HAP-1 (cell line): ENCODE measurements at regions not wholly inside any gene's neighbourhood (a gene's known extent, or its start where the extent isn't known, plus 50 kb on each side); places are given as distances from the start of the nearest gene placed in this dataset.

ENCODE experiments used
- DNase-seq, 2 experiments: peaks; one replicate each; pipeline ENCODE4 v3.0.0-alpha.2; 2016 to 2020; ENCODE audit warnings: low spot score in 2 of 2
- H3K27me3 ChIP-seq: fragments of 250-450 bp; sonication (Bioruptor Pico); 2 replicates; pipeline ENCODE4 v1.5.1; 2020; ENCODE audit warnings: low read depth, mild to moderate bottlenecking, moderate library complexity
- H3K36me3 ChIP-seq: fragments of 250-450 bp; sonication (Bioruptor Pico); replicated peaks from 2 replicates; pipeline ENCODE4 v1.5.1; 2020; ENCODE audit warnings: mild to moderate bottlenecking
- H3K4me1 ChIP-seq: fragments of 250-450 bp; sonication (Bioruptor Pico); 2 replicates; pipeline ENCODE4 v1.5.1; 2020; ENCODE audit warnings: mild to moderate bottlenecking
- H3K4me3 ChIP-seq: fragments of 250-450 bp; sonication (Bioruptor Pico); 2 replicates; pipeline ENCODE4 v1.5.1; 2020; ENCODE audit warnings: mild to moderate bottlenecking, moderate library complexity
- H3K9me3 ChIP-seq: fragments of 250-450 bp; sonication (Bioruptor Pico); 2 replicates; pipeline ENCODE4 v1.5.1; 2020; ENCODE audit warnings: mild to moderate bottlenecking, moderate library complexity
- in situ Hi-C: fragments of 300-500 bp; cut with MboI; formaldehyde crosslinking; loops from 3 replicates; pipeline ENCODE4 v1.14.3; 2020; ENCODE audit warnings: low sequenced_read_pairs, inconsistent platforms, mixed read lengths

- no peak overlapping the region for H3K4me3 ChIP-seq
- DNase-seq: no peak
- no peaks in the 10 kb centered on the region for H3K36me3 ChIP-seq
- no peaks in the 10 kb centered on the region for H3K27me3 ChIP-seq
- H3K4me1 ChIP-seq: no peaks in the 10 kb centered on the region
- H3K9me3 ChIP-seq: no peaks in the 10 kb centered on the region
- in situ Hi-C loops: no loop called here
Measured at GRCh38 chr7:113799896-113800295, 118.9 kb downstream of the PPP1R3A start.

GRCh38 chr7:113797420-113798010 is 121.3 kb downstream of the PPP1R3A start:
- H3K4me1 ChIP-seq: no peaks in the 10 kb centered on the region
- no peaks in the 10 kb centered on the region for H3K9me3 ChIP-seq
- DNase-seq: no peak
- no peak overlapping the region for H3K4me3 ChIP-seq
- in situ Hi-C loops: no loop called here
- no peaks in the 10 kb centered on the region for H3K36me3 ChIP-seq
- no peaks in the 10 kb centered on the region for H3K27me3 ChIP-seq

- no peak for DNase-seq
- no peaks in the 10 kb centered on the region for H3K27me3 ChIP-seq
- H3K9me3 ChIP-seq: no peaks in the 10 kb centered on the region
- no peaks in the 10 kb centered on the region for H3K36me3 ChIP-seq
- H3K4me3 ChIP-seq: no peak overlapping the region
- no peaks in the 10 kb centered on the region for H3K4me1 ChIP-seq
- in situ Hi-C loops: no loop called here
Measured at GRCh38 chr7:113796557-113796956, 122.3 kb downstream of the PPP1R3A start.

- no peaks in the 10 kb centered on the region for H3K27me3 ChIP-seq
- no peaks in the 10 kb centered on the region for H3K9me3 ChIP-seq
- in situ Hi-C loops: no loop called here
- no peak for DNase-seq
- H3K4me1 ChIP-seq: no peaks in the 10 kb centered on the region
- H3K4me3 ChIP-seq: no peak overlapping the region
- no peaks in the 10 kb centered on the region for H3K36me3 ChIP-seq
Measured at GRCh38 chr7:113794573-113794972, 124.2 kb downstream of the PPP1R3A start.

GRCh38 chr7:113793171-113793570 is 125.6 kb downstream of the PPP1R3A start:
- no peaks in the 10 kb centered on the region for H3K9me3 ChIP-seq
- in situ Hi-C loops: no loop called here
- no peaks in the 10 kb centered on the region for H3K36me3 ChIP-seq

GRCh38 chr7:113790025-113790424 is 128.8 kb downstream of the PPP1R3A start:
- Histone ChIP-seq H3K9me3 (no peaks in the 10 kb centered on the region), H3K27me3 (no peaks in the 10 kb centered on the region; the same call in 1 of the 2 replicates), H3K4me1 (no peaks in the 10 kb centered on the region), H3K4me3 (no peak overlapping the region), H3K36me3 (no peaks in the 10 kb centered on the region)
- no peak for DNase-seq
- in situ Hi-C loops: no loop called here

More at GRCh38 chr7:113793171-113793570, 125.6 kb downstream of the PPP1R3A start:
- no peaks in the 10 kb centered on the region for H3K4me1 ChIP-seq
- H3K4me3 ChIP-seq: no peak overlapping the region
- no peak for DNase-seq
- H3K27me3 ChIP-seq: no peaks in the 10 kb centered on the region

- in situ Hi-C loops: no loop called here
- H3K4me1 ChIP-seq: no peaks in the 10 kb centered on the region
- DNase-seq: no peak
- H3K36me3 ChIP-seq: no peaks in the 10 kb centered on the region
- no peak overlapping the region for H3K4me3 ChIP-seq
- no peaks in the 10 kb centered on the region; the same call in 1 of the 2 replicates for H3K27me3 ChIP-seq
- no peaks in the 10 kb centered on the region for H3K9me3 ChIP-seq
Measured at GRCh38 chr7:113787106-113787505, 131.7 kb downstream of the PPP1R3A start.

- DNase-seq: no peak
- Histone ChIP-seq H3K4me1 (no peaks in the 10 kb centered on the region), H3K9me3 (no peaks in the 10 kb centered on the region), H3K27me3 (no peaks in the 10 kb centered on the region; the same call in 1 of the 2 replicates), H3K36me3 (no peaks in the 10 kb centered on the region), H3K4me3 (no peak overlapping the region)
- in situ Hi-C loops: no loop called here
Measured at GRCh38 chr7:113784956-113785355, 133.9 kb downstream of the PPP1R3A start.

- H3K36me3 ChIP-seq: no peaks in the 10 kb centered on the region
- H3K4me3 ChIP-seq: no peak overlapping the region
- no peaks in the 10 kb centered on the region for H3K4me1 ChIP-seq
- in situ Hi-C loops: no loop called here
- DNase-seq: no peak
- no peaks in the 10 kb centered on the region for H3K9me3 ChIP-seq
- H3K27me3 ChIP-seq: no peaks in the 10 kb centered on the region; the same call in 1 of the 2 replicates
Measured at GRCh38 chr7:113784316-113784715, 134.5 kb downstream of the PPP1R3A start.

- Histone ChIP-seq H3K4me3 (no peak overlapping the region), H3K27me3 (no peaks in the 10 kb centered on the region; the same call in 1 of the 2 replicates), H3K36me3 (no peaks in the 10 kb centered on the region), H3K4me1 (no peaks in the 10 kb centered on the region), H3K9me3 (no peaks in the 10 kb centered on the region)
- DNase-seq: no peak
- in situ Hi-C loops: no loop called here
Measured at GRCh38 chr7:113783403-113783802, 135.4 kb downstream of the PPP1R3A start.

- no peak overlapping the region for H3K4me3 ChIP-seq
- in situ Hi-C loops: no loop called here
- H3K27me3 ChIP-seq: no peaks in the 10 kb centered on the region
- H3K9me3 ChIP-seq: no peaks in the 10 kb centered on the region
- no peak for DNase-seq
- no peaks in the 10 kb centered on the region for H3K36me3 ChIP-seq
- no peaks in the 10 kb centered on the region for H3K4me1 ChIP-seq
Measured at GRCh38 chr7:113775804-113776203, 143.0 kb downstream of the PPP1R3A start.

- H3K36me3 ChIP-seq: no peaks in the 10 kb centered on the region
- no peaks in the 10 kb centered on the region for H3K4me1 ChIP-seq
- no peaks in the 10 kb centered on the region for H3K9me3 ChIP-seq
- no peak overlapping the region for H3K4me3 ChIP-seq
- no peaks in the 10 kb centered on the region for H3K27me3 ChIP-seq
- DNase-seq: no peak
- in situ Hi-C loops: no loop called here
Measured at GRCh38 chr7:113775401-113775800, 143.4 kb downstream of the PPP1R3A start.

GRCh38 chr7:113774182-113774807 is 144.5 kb downstream of the PPP1R3A start:
- Histone ChIP-seq H3K9me3 (no peaks in the 10 kb centered on the region), H3K4me3 (no peak overlapping the region), H3K36me3 (no peaks in the 10 kb centered on the region), H3K4me1 (no peaks in the 10 kb centered on the region), H3K27me3 (no peaks in the 10 kb centered on the region)
- peak; percentile 17 to 28 for DNase-seq
- in situ Hi-C loops: no loop called here

- in situ Hi-C loops: no loop called here
- Histone ChIP-seq H3K36me3 (no peaks in the 10 kb centered on the region), H3K4me3 (no peak overlapping the region), H3K27me3 (no peaks in the 10 kb centered on the region), H3K4me1 (no peaks in the 10 kb centered on the region), H3K9me3 (no peaks in the 10 kb centered on the region)
- DNase-seq: no peak
Measured at GRCh38 chr7:113770146-113770738, 148.6 kb downstream of the PPP1R3A start.
